ENCODE measurements at regions not wholly inside any gene's neighbourhood (a gene's known extent, or its start where the extent isn't known, plus 50 kb on each side); places are given as distances from the start of the nearest gene placed in this dataset.

- H3K4me3 ChIP-seq (ENCODE audit: low read length, poor library complexity, severe bottlenecking) = no peak overlapping the region
- H3K79me2 ChIP-seq (ENCODE audit: insufficient read depth, low read length) = no peaks in the 10 kb centered on the region
Observed at GRCh38 chr12:73898645-73899044, 639.0 kb upstream of the ATXN7L3B start.

GRCh38 chr12:73902260-73902659 is 635.4 kb upstream of the ATXN7L3B start:
- Histone ChIP-seq H3K9me3 (ENCODE audit: insufficient read depth, low read depth, low read length) (no peaks in the 10 kb centered on the region; the same call in 1 of the 2 replicates), H4K20me1 (ENCODE audit: insufficient read depth, low read length, poor library complexity, severe bottlenecking) (no peaks in the 10 kb centered on the region), H3K4me2 (ENCODE audit: low read depth, low read length, poor library complexity, severe bottlenecking) (no peak overlapping the region), H3K9me2 (replicated peaks; ENCODE audit: low read depth, low read length) (no peaks in the 10 kb centered on the region), H3K4me3 (ENCODE audit: low read length, poor library complexity, severe bottlenecking) (no peak overlapping the region), H3K27me3 (ENCODE audit: insufficient read depth, low read length, poor library complexity, severe bottlenecking) (no peaks in the 10 kb centered on the region), H2AFZ (ENCODE audit: low read length) (no peak overlapping the region), H3K4me1 (ENCODE audit: insufficient read depth, low read length, poor library complexity, severe bottlenecking) (no peaks in the 10 kb centered on the region), H3K79me2 (ENCODE audit: insufficient read depth, low read length) (no peaks in the 10 kb centered on the region), H3K9ac (ENCODE audit: low read depth, low read length, poor library complexity, severe bottlenecking) (no peak overlapping the region), H3F3A (ENCODE audit: low read depth) (no peaks in the 10 kb centered on the region), H3K36me3 (ENCODE audit: insufficient read depth, low read length) (no peaks in the 10 kb centered on the region)
- TF ChIP-seq EZH2phosphoT487 (IDR thresholded peaks at IDR 0.05; ENCODE audit: borderline replicate concordance) (no peak), CTCF (conservative IDR thresholded peaks at IDR 0.05; ENCODE audit: low read length) (no peak)

More at GRCh38 chr12:73898645-73899044, 639.0 kb upstream of the ATXN7L3B start:
- no peak overlapping the region for H3K4me2 ChIP-seq (ENCODE audit: low read depth, low read length, poor library complexity, severe bottlenecking)
- no peaks in the 10 kb centered on the region for H3K9me2 ChIP-seq (replicated peaks; ENCODE audit: low read depth, low read length)
- no peaks in the 10 kb centered on the region for H3K36me3 ChIP-seq (ENCODE audit: insufficient read depth, low read length)
- no peaks in the 10 kb centered on the region for H3F3A ChIP-seq (ENCODE audit: low read depth)
- no peak overlapping the region for H2AFZ ChIP-seq (ENCODE audit: low read length)
- no peak for TF ChIP-seq CTCF (conservative IDR thresholded peaks at IDR 0.05; ENCODE audit: low read length)
- TF ChIP-seq EZH2phosphoT487 (IDR thresholded peaks at IDR 0.05; ENCODE audit: borderline replicate concordance) = no peak
- no peaks in the 10 kb centered on the region for H3K9me3 ChIP-seq (ENCODE audit: insufficient read depth, low read depth, low read length)
- H4K20me1 ChIP-seq (ENCODE audit: insufficient read depth, low read length, poor library complexity, severe bottlenecking) = no peaks in the 10 kb centered on the region
- H3K4me1 ChIP-seq (ENCODE audit: insufficient read depth, low read length, poor library complexity, severe bottlenecking) = no peaks in the 10 kb centered on the region
- no peaks in the 10 kb centered on the region for H3K27me3 ChIP-seq (ENCODE audit: insufficient read depth, low read length, poor library complexity, severe bottlenecking)
- H3K9ac ChIP-seq (ENCODE audit: low read depth, low read length, poor library complexity, severe bottlenecking) = no peak overlapping the region

- no peaks in the 10 kb centered on the region for H4K20me1 ChIP-seq (ENCODE audit: insufficient read depth, low read length, poor library complexity, severe bottlenecking)
- no peaks in the 10 kb centered on the region for H3K27me3 ChIP-seq (ENCODE audit: insufficient read depth, low read length, poor library complexity, severe bottlenecking)
- H3K4me1 ChIP-seq (ENCODE audit: insufficient read depth, low read length, poor library complexity, severe bottlenecking) = no peaks in the 10 kb centered on the region
- no peak overlapping the region for H3K4me2 ChIP-seq (ENCODE audit: low read depth, low read length, poor library complexity, severe bottlenecking)
- H2AFZ ChIP-seq (ENCODE audit: low read length) = no peak overlapping the region
- TF ChIP-seq CTCF (conservative IDR thresholded peaks at IDR 0.05; ENCODE audit: low read length) (no peak), EZH2phosphoT487 (IDR thresholded peaks at IDR 0.05; ENCODE audit: borderline replicate concordance) (no peak)
- no peak overlapping the region for H3K9ac ChIP-seq (ENCODE audit: low read depth, low read length, poor library complexity, severe bottlenecking)
- H3F3A ChIP-seq (ENCODE audit: low read depth) = no peaks in the 10 kb centered on the region
- no peaks in the 10 kb centered on the region for H3K36me3 ChIP-seq (ENCODE audit: insufficient read depth, low read length)
- H3K4me3 ChIP-seq (ENCODE audit: low read length, poor library complexity, severe bottlenecking) = no peak overlapping the region
- no peaks in the 10 kb centered on the region; the same call in 1 of the 2 replicates for H3K9me3 ChIP-seq (ENCODE audit: insufficient read depth, low read depth, low read length)
- no peaks in the 10 kb centered on the region for H3K79me2 ChIP-seq (ENCODE audit: insufficient read depth, low read length)
- no peaks in the 10 kb centered on the region for H3K9me2 ChIP-seq (replicated peaks; ENCODE audit: low read depth, low read length)
Observed at GRCh38 chr12:73906757-73907156, 630.9 kb upstream of the ATXN7L3B start.

Measured in Loucy (cell line).